ENCODE measurements at regions not wholly inside any gene's neighbourhood (a gene's known extent, or its start where the extent isn't known, plus 50 kb on each side); places are given as distances from the start of the nearest gene placed in this dataset.

DNA sequence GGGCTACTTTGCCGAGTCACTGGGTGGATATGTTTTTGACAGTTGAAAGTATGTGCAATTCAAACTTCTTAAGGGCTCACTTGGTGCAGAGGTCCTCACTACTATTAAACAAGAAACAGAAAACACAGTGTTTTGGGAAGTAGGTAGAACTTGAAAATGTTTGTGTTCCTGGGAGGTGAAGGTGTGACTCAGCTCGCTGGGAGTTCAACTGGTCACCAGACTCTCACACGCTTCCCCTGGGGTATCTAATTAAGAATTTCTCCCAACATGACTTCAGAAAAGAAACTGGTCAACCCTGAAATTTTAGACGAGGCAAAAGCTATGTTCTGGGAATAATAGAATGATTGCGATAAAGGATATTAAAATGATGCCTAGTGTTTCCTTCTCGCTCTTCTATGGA is 1039.8 kb upstream of the SEMA6D start:
- Histone ChIP-seq H3K27me3 (replicated peaks in 1 of 4; ENCODE audit: control extremely low read depth in 1 of 4, control insufficient read depth in 3 of 4, insufficient read depth in 4 of 4, low read length in 3 of 4) (no peaks in the 10 kb centered on the region), H2AFZ (ENCODE audit: insufficient read depth, low read depth, low read length, poor library complexity, severe bottlenecking) (no peak overlapping the region), H3K36me3 (replicated peaks in 1 of 2; ENCODE audit: control extremely low read depth in 1 of 2, control insufficient read depth in 1 of 2, extremely low read depth in 1 of 2, insufficient read depth in 2 of 2, low read length in 1 of 2) (no peaks in the 10 kb centered on the region), H3K9ac (ENCODE audit: low read length) (no peak overlapping the region), H3K4me3 (ENCODE audit: control extremely low read depth in 1 of 5, extremely low read depth in 1 of 5, insufficient read depth in 1 of 5, low read depth in 2 of 5, low read length in 4 of 5) (no peak overlapping the region), H3K4me1 (ENCODE audit: control insufficient read depth in 2 of 2, insufficient read depth in 2 of 2, low read length in 2 of 2) (no peaks in the 10 kb centered on the region), H3K79me2 (ENCODE audit: control insufficient read depth, insufficient read depth, low read length) (no peaks in the 10 kb centered on the region), H3K9me3 (ENCODE audit: control extremely low read depth in 1 of 3, control insufficient read depth in 2 of 3, insufficient read depth in 1 of 3, low read length in 2 of 3) (peaks cover 0 to 1% (median 0%) of the 10 kb centered on the region in 3 donors), H3K4me2 (replicated peaks; ENCODE audit: low read depth, low read length, poor library complexity, severe bottlenecking) (no peak overlapping the region), H3K27ac (ENCODE audit: low read length in 2 of 2) (no peak overlapping the region), H4K20me1 (ENCODE audit: control insufficient read depth, insufficient read depth, low read length, poor library complexity, severe bottlenecking) (no peaks in the 10 kb centered on the region)
- no peak for DNase-seq
- WGBS (ENCODE audit: insufficient coverage) = no CpG with 5 or more reads among the region's 6 CpGs
- Mint-ChIP-seq H3K4me3 (no peak overlapping the region), H3K27ac (no peak overlapping the region), H3K27me3 (no peaks in the 10 kb centered on the region), H3K9me3 (ENCODE audit: insufficient read depth) (no peaks in the 10 kb centered on the region), H3K4me1 (no peaks in the 10 kb centered on the region)
- ChIA-PET CTCF (no interaction called here), POLR2A (no interaction called here)
- intact Hi-C loops (cut with micrococcal nuclease) = no loop called here
- TF ChIP-seq EZH2 (IDR thresholded peaks at IDR 0.05; ENCODE audit: borderline replicate concordance, insufficient read depth, low read depth, low read length, poor library complexity, severe bottlenecking) = no peak
- TF ChIP-seq, protein P1, sequence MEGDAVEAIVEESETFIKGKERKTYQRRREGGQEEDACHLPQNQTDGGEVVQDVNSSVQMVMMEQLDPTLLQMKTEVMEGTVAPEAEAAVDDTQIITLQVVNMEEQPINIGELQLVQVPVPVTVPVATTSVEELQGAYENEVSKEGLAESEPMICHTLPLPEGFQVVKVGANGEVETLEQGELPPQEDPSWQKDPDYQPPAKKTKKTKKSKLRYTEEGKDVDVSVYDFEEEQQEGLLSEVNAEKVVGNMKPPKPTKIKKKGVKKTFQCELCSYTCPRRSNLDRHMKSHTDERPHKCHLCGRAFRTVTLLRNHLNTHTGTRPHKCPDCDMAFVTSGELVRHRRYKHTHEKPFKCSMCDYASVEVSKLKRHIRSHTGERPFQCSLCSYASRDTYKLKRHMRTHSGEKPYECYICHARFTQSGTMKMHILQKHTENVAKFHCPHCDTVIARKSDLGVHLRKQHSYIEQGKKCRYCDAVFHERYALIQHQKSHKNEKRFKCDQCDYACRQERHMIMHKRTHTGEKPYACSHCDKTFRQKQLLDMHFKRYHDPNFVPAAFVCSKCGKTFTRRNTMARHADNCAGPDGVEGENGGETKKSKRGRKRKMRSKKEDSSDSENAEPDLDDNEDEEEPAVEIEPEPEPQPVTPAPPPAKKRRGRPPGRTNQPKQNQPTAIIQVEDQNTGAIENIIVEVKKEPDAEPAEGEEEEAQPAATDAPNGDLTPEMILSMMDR (IDR thresholded peaks at IDR 0.05) = no peak
- no peak for ATAC-seq (ENCODE audit: low read depth)

GRCh38 chr15:46681901-46682300 is 1035.4 kb upstream of the SEMA6D start:
- Histone ChIP-seq H4K20me1 (ENCODE audit: control insufficient read depth, insufficient read depth, low read length, poor library complexity, severe bottlenecking) (no peaks in the 10 kb centered on the region), H3K27me3 (replicated peaks in 1 of 4; ENCODE audit: control extremely low read depth in 1 of 4, control insufficient read depth in 3 of 4, insufficient read depth in 4 of 4, low read length in 3 of 4) (no peaks in the 10 kb centered on the region), H3K36me3 (replicated peaks in 1 of 2; ENCODE audit: control extremely low read depth in 1 of 2, control insufficient read depth in 1 of 2, extremely low read depth in 1 of 2, insufficient read depth in 2 of 2, low read length in 1 of 2) (no peaks in the 10 kb centered on the region), H3K9me3 (ENCODE audit: control extremely low read depth in 1 of 3, control insufficient read depth in 2 of 3, insufficient read depth in 1 of 3, low read length in 2 of 3) (peaks cover 0 to 1% (median 0%) of the 10 kb centered on the region in 3 donors), H2AFZ (ENCODE audit: insufficient read depth, low read depth, low read length, poor library complexity, severe bottlenecking) (no peak overlapping the region), H3K9ac (ENCODE audit: low read length) (no peak overlapping the region), H3K79me2 (ENCODE audit: control insufficient read depth, insufficient read depth, low read length) (no peaks in the 10 kb centered on the region), H3K27ac (ENCODE audit: low read length in 2 of 2) (no peak overlapping the region), H3K4me3 (ENCODE audit: control extremely low read depth in 1 of 5, extremely low read depth in 1 of 5, insufficient read depth in 1 of 5, low read depth in 2 of 5, low read length in 4 of 5) (no peak overlapping the region), H3K4me1 (ENCODE audit: control insufficient read depth in 2 of 2, insufficient read depth in 2 of 2, low read length in 2 of 2) (no peaks in the 10 kb centered on the region), H3K4me2 (replicated peaks; ENCODE audit: low read depth, low read length, poor library complexity, severe bottlenecking) (no peak overlapping the region)
- Mint-ChIP-seq H3K27me3 (no peaks in the 10 kb centered on the region), H3K27ac (no peak overlapping the region), H3K9me3 (ENCODE audit: insufficient read depth) (peaks cover 2% of the 10 kb centered on the region), H3K4me3 (no peak overlapping the region), H3K4me1 (no peaks in the 10 kb centered on the region)
- DNase-seq (no peak), ATAC-seq (ENCODE audit: low read depth) (no peak)
- no peak for TF ChIP-seq EZH2 (IDR thresholded peaks at IDR 0.05; ENCODE audit: borderline replicate concordance, insufficient read depth, low read depth, low read length, poor library complexity, severe bottlenecking)
- TF ChIP-seq, protein P1 (IDR thresholded peaks at IDR 0.05) = no peak
- no CpG with 5 or more reads among the region's 1 CpG for WGBS (ENCODE audit: insufficient coverage)
- intact Hi-C loops (cut with micrococcal nuclease) = no loop called here
- ChIA-PET POLR2A (no interaction called here), CTCF (no interaction called here)

Measured in B cell (primary cell).